Smooth muscle cell (in vitro differentiated cells): ENCODE measurements at regions not wholly inside any gene's neighbourhood (a gene's known extent, or its start where the extent isn't known, plus 50 kb on each side); places are given as distances from the start of the nearest gene placed in this dataset.

Source experiments
- DNase-seq: peaks from one replicate; lab custom pipeline; 2025; ENCODE audit not compliant: unreplicated experiment; lab: John Stamatoyannopoulos, UW
- H2AFZ ChIP-seq: fragments of 200-600 bp; sonication (generic); 2 replicates; pipeline ENCODE4 v1.6.0; 2016; ENCODE audit warnings: antibody characterized with exemption, low read depth, mild to moderate bottlenecking
- H3F3A ChIP-seq: fragments of 200-600 bp; sonication (generic); 2 replicates; pipeline ENCODE4 v1.6.0; 2017; ENCODE audit warnings: antibody characterized with exemption, low read depth
- H3K27ac ChIP-seq: fragments of 200-600 bp; sonication (generic); 2 replicates; pipeline ENCODE4 v1.5.1; 2016; ENCODE audit warnings: low read depth, mild to moderate bottlenecking
- H3K27me3 ChIP-seq: fragments of 200-600 bp; sonication (generic); 2 replicates; pipeline ENCODE4 v1.6.1; 2016; ENCODE audit warnings: low read depth, mild to moderate bottlenecking
- H3K36me3 ChIP-seq: fragments of 200-600 bp; sonication (generic); 2 replicates; pipeline ENCODE4 v1.5.1; 2016; ENCODE audit warnings: low read depth
- H3K4me1 ChIP-seq: fragments of 200-600 bp; sonication (generic); 2 replicates; pipeline ENCODE4 v1.5.1; 2016; ENCODE audit warnings: low read depth
- H3K4me2 ChIP-seq: fragments of 200-600 bp; sonication (generic); 2 replicates; pipeline ENCODE4 v1.6.0; 2016; ENCODE audit warnings: mild to moderate bottlenecking
- H3K4me3 ChIP-seq: fragments of 200-600 bp; sonication (generic); 2 replicates; pipeline ENCODE4 v1.5.1; 2016; ENCODE audit warnings: mild to moderate bottlenecking
- H3K79me2 ChIP-seq: fragments of 200-600 bp; sonication (generic); 2 replicates; pipeline ENCODE4 v1.6.0; 2016; ENCODE audit warnings: low read depth, mild to moderate bottlenecking
- H3K9ac ChIP-seq: fragments of 200-600 bp; sonication (generic); 2 replicates; pipeline ENCODE4 v1.6.0; 2016; ENCODE audit warnings: low read depth
- H3K9me3 ChIP-seq: fragments of 200-600 bp; sonication (generic); replicated peaks from 2 replicates; pipeline ENCODE4 v1.5.1; 2016; ENCODE audit warnings: low read depth
- H4K20me1 ChIP-seq: fragments of 200-600 bp; sonication (generic); 2 replicates; pipeline ENCODE4 v1.6.0; 2016; ENCODE audit warnings: low read depth
- CTCF ChIP-seq: fragments of 200-600 bp; sonication (generic); IDR thresholded peaks from 2 replicates; pipeline ENCODE4 v1.5.1; 2017; ENCODE audit warnings: borderline replicate concordance, mild to moderate bottlenecking, antibody characterized with exemption; ENCODE audit not compliant: insufficient read depth, poor library complexity, severe bottlenecking
- WGBS: methylation state at CpG from one replicate; pipeline ENCODE4 v1.1.7; 2016; ENCODE audit warnings: low lambda C conversion rate; 5-methylcytosine and 5-hydroxymethylcytosine counted together

GRCh38 chr11:134521452-134522289 is 109.6 kb upstream of the B3GAT1 start:
- Histone ChIP-seq H3K27me3 (peaks cover 4% of the 10 kb centered on the region), H3K4me1 (no peaks in the 10 kb centered on the region), H3K27ac (no peak overlapping the region), H3K4me2 (no peak overlapping the region), H3K36me3 (no peaks in the 10 kb centered on the region), H4K20me1 (no peaks in the 10 kb centered on the region), H2AFZ (no peak overlapping the region), H3K9ac (no peak overlapping the region), H3K79me2 (no peaks in the 10 kb centered on the region), H3K9me3 (no peaks in the 10 kb centered on the region), H3K4me3 (no peak overlapping the region), H3F3A (no peaks in the 10 kb centered on the region)
- WGBS, result 89% methylated on average over 18 of the region's 18 CpGs
- DNase-seq, result no peak
- no peak for TF ChIP-seq CTCF

GRCh38 chr11:134521001-134521400 is 109.0 kb upstream of the B3GAT1 start:
- Histone ChIP-seq H3K4me2 (no peak overlapping the region), H3K36me3 (no peaks in the 10 kb centered on the region), H3K4me1 (no peaks in the 10 kb centered on the region), H3K27ac (no peak overlapping the region), H3K79me2 (no peaks in the 10 kb centered on the region), H3F3A (no peaks in the 10 kb centered on the region), H3K9me3 (no peaks in the 10 kb centered on the region), H2AFZ (no peak overlapping the region), H3K4me3 (no peak overlapping the region), H4K20me1 (no peaks in the 10 kb centered on the region), H3K9ac (no peak overlapping the region), H3K27me3 (peaks cover 4% of the 10 kb centered on the region)
- DNase-seq, result no peak
- TF ChIP-seq CTCF, result no peak
- WGBS, result 94% methylated on average over 14 of the region's 14 CpGs

- 81% methylated on average over 7 of the region's 7 CpGs for WGBS
- Histone ChIP-seq H3K4me3 (no peak overlapping the region), H3K4me1 (no peaks in the 10 kb centered on the region), H3K27me3 (peaks cover 4% of the 10 kb centered on the region), H3K79me2 (no peaks in the 10 kb centered on the region), H3K9ac (no peak overlapping the region), H3F3A (no peaks in the 10 kb centered on the region), H2AFZ (no peak overlapping the region), H3K9me3 (no peaks in the 10 kb centered on the region), H4K20me1 (no peaks in the 10 kb centered on the region), H3K27ac (no peak overlapping the region), H3K4me2 (no peak overlapping the region), H3K36me3 (no peaks in the 10 kb centered on the region)
- no peak for TF ChIP-seq CTCF
- no peak for DNase-seq
These were observed 107.7 kb upstream of the B3GAT1 start for GRCh38 chr11:134519788-134520187.

- no peaks in the 10 kb centered on the region for H3K9me3 ChIP-seq
- H3K9ac ChIP-seq, result no peak overlapping the region
- peaks cover 4% of the 10 kb centered on the region for H3K27me3 ChIP-seq
- no peak overlapping the region for H2AFZ ChIP-seq
- no peaks in the 10 kb centered on the region for H3K4me1 ChIP-seq
- no peak for TF ChIP-seq CTCF
- H4K20me1 ChIP-seq, result no peaks in the 10 kb centered on the region
- H3K36me3 ChIP-seq, result no peaks in the 10 kb centered on the region
- 80% methylated on average over 6 of the region's 6 CpGs for WGBS
- H3K27ac ChIP-seq, result no peak overlapping the region
- no peak for DNase-seq
- no peak overlapping the region for H3K4me3 ChIP-seq
- no peaks in the 10 kb centered on the region for H3F3A ChIP-seq
- H3K4me2 ChIP-seq, result no peak overlapping the region
- no peaks in the 10 kb centered on the region for H3K79me2 ChIP-seq
These were observed 107.3 kb upstream of the B3GAT1 start for GRCh38 chr11:134519390-134519750.
